Panc1 (cell line): ENCODE measurements at regions not wholly inside any gene's neighbourhood (a gene's known extent, or its start where the extent isn't known, plus 50 kb on each side); places are given as distances from the start of the nearest gene placed in this dataset.

ENCODE experiments used
- ATAC-seq: fragments of 200-7000 bp; cut with Tn5 transposase; 2 replicates; pipeline ENCODE4 v1.9.1; 2020; ENCODE audit warnings: mild to moderate bottlenecking, moderate library complexity
- BruUV-seq: library from RNA; stranded (reverse); fragments of 400-500 nt; replicated peaks from 2 replicates; lab custom pipeline; 2021; lab: Mats Ljungman, UMichigan
- CTCF ChIA-PET: fragments of 300-600 bp; sonication (Branson Sonifier 250); formaldehyde crosslinking; loops from one replicate; lab custom pipeline; 2022; ENCODE audit warnings: antibody characterized with exemption; lab: Charles Lee
- POLR2A ChIA-PET: fragments of 300-600 bp; sonication (Branson Sonifier 250); formaldehyde crosslinking; loops from one replicate; lab custom pipeline; 2022; ENCODE audit warnings: antibody characterized with exemption; lab: Charles Lee
- DNase-seq: peaks from one replicate; pipeline ENCODE4 v3.0.0-alpha.2; 2010; ENCODE audit warnings: low read depth, low spot score
- H3K27ac ChIP-seq: 2 replicates; pipeline ENCODE4 v1.5.1; 2011; ENCODE audit warnings: mild to moderate bottlenecking, low read length, inconsistent platforms
- H3K27me3 ChIP-seq: fragments of 200-500 bp; sonication (Bioruptor generic); 2 replicates; pipeline ENCODE4 v1.6.0; 2014; ENCODE audit warnings: low read length, inconsistent platforms; ENCODE audit not compliant: control insufficient read depth, insufficient read depth
- H3K36me3 ChIP-seq: fragments of 200-500 bp; sonication (Bioruptor generic); 2 replicates; pipeline ENCODE4 v1.5.1; 2014; ENCODE audit warnings: inconsistent platforms, mild to moderate bottlenecking, low read length, moderate library complexity; ENCODE audit not compliant: control insufficient read depth, insufficient read depth
- H3K4me1 ChIP-seq: 2 replicates; pipeline ENCODE4 v1.5.1; 2011; ENCODE audit warnings: inconsistent platforms, mild to moderate bottlenecking, low read length, moderate library complexity; ENCODE audit not compliant: control insufficient read depth, insufficient read depth
- H3K4me3 ChIP-seq, 2 experiments: 2 replicates each; pipeline ENCODE4 v1.5.1; 2011 to 2012; ENCODE audit warnings: low read depth in 2 of 2, low read length in 2 of 2, mild to moderate bottlenecking in 2 of 2, inconsistent platforms in 1 of 2, moderate library complexity in 1 of 2
- H3K9me3 ChIP-seq: fragments of 200-500 bp; sonication (Bioruptor generic); 2 replicates; pipeline ENCODE4 v1.5.1; 2014; ENCODE audit warnings: low read depth, mild to moderate bottlenecking, inconsistent platforms, low read length, moderate library complexity; ENCODE audit not compliant: control insufficient read depth, insufficient read depth
- CTCF ChIP-seq: fragments of 450-650 bp; IDR thresholded peaks from 2 replicates; pipeline ENCODE4 v1.5.1; 2017; ENCODE audit warnings: mild to moderate bottlenecking
- POLR2AphosphoS5 ChIP-seq: IDR thresholded peaks from 2 replicates; pipeline ENCODE4 v1.6.1; 2012; ENCODE audit warnings: mild to moderate bottlenecking, low read depth, low read length, moderate library complexity
- REST ChIP-seq, 2 experiments: IDR thresholded peaks; 2 replicates each; pipeline ENCODE4 v1.6.1; 2011 to 2012; ENCODE audit warnings: low read depth in 2 of 2, control low read depth in 1 of 2, low read length in 1 of 2, mild to moderate bottlenecking in 1 of 2, moderate library complexity in 1 of 2; ENCODE audit not compliant: insufficient read depth in 1 of 2
- SIN3A ChIP-seq: IDR thresholded peaks from 2 replicates; pipeline ENCODE4 v1.6.1; 2012; ENCODE audit warnings: low read depth, mild to moderate bottlenecking, low read length, moderate library complexity, borderline replicate concordance; ENCODE audit not compliant: insufficient read depth
- TCF7L2 ChIP-seq: IDR thresholded peaks from 2 replicates; pipeline ENCODE4 v1.6.1; 2011; ENCODE audit warnings: mild to moderate bottlenecking, low read depth, low read length, inconsistent platforms
- in situ Hi-C: cut with HindIII; loops from 2 replicates; pipeline ENCODE4 v1.10.0; 2016; ENCODE audit warnings: low sequenced_read_pairs, low pct_unique_long_range_greater_than_20kb
- intact Hi-C: fragments of 100-400 bp; cut with micrococcal nuclease; formaldehyde crosslinking; loops from one replicate; pipeline ENCODE4 v1.10.0; 2022; ENCODE audit not compliant: unreplicated experiment

GRCh38 chr10:31133792-31134310 lies 102.2 kb upstream of the ZNF438 start:
- intact Hi-C loops (no loop called here), in situ Hi-C loops (no loop called here)
- POLR2A ChIA-PET: no interaction called here
- H3K4me1 ChIP-seq: peaks cover 3% of the 10 kb centered on the region; the same call in 1 of the 2 replicates
- no peaks in the 10 kb centered on the region for H3K27me3 ChIP-seq
- H3K27ac ChIP-seq: peak overlapping the region; percentile 44; the same call in 1 of the 2 replicates
- ATAC-seq (peak; percentile 72), DNase-seq (no peak)
- no peaks in the 10 kb centered on the region for H3K9me3 ChIP-seq
- no peaks in the 10 kb centered on the region for H3K36me3 ChIP-seq
- CTCF ChIA-PET: no interaction called here
- peak overlapping the region; percentile 32 to 52 for H3K4me3 ChIP-seq
- TF ChIP-seq REST (IDR thresholded peaks at IDR 0.05; ENCODE audit: insufficient read depth in 1 of 2, low read depth in 2 of 2, low read length in 1 of 2): no peak
- TF ChIP-seq CTCF: no peak
- TF ChIP-seq TCF7L2: no peak
- TF ChIP-seq POLR2AphosphoS5: no peak
- TF ChIP-seq SIN3A: no peak
- no TSS peak for BruUV-seq

- in situ Hi-C loops (no loop called here), intact Hi-C loops (no loop called here)
- Histone ChIP-seq H3K9me3 (no peaks in the 10 kb centered on the region), H3K4me3 (peak overlapping the region; percentile 32 to 52), H3K4me1 (peaks cover 3% of the 10 kb centered on the region; the same call in 1 of the 2 replicates), H3K27ac (peak overlapping the region; percentile 44; the same call in 1 of the 2 replicates), H3K36me3 (no peaks in the 10 kb centered on the region), H3K27me3 (no peaks in the 10 kb centered on the region)
- TF ChIP-seq REST (IDR thresholded peaks at IDR 0.05; ENCODE audit: insufficient read depth in 1 of 2, low read depth in 2 of 2, low read length in 1 of 2) (no peak), SIN3A (no peak), CTCF (no peak)
- peak; percentile 72 for ATAC-seq
- no peak for DNase-seq
- no TSS peak for BruUV-seq
- ChIA-PET CTCF (no interaction called here), POLR2A (no interaction called here)
Measured at GRCh38 chr10:31134311-31134952, 102.8 kb upstream of the ZNF438 start.
